H1 (cell line): ENCODE measurements at regions not wholly inside any gene's neighbourhood (a gene's known extent, or its start where the extent isn't known, plus 50 kb on each side); places are given as distances from the start of the nearest gene placed in this dataset.

Experiments used
- TF ChIP-seq, protein P1 (sequence below): fragments of 300-600 bp; sonication (generic); IDR thresholded peaks from 2 replicates; pipeline ENCODE4 v1.7.1; 2012; ENCODE audit warnings: low read length, moderate library complexity, mild to moderate bottlenecking, inconsistent platforms; ENCODE audit not compliant: insufficient replicate concordance

DNA sequence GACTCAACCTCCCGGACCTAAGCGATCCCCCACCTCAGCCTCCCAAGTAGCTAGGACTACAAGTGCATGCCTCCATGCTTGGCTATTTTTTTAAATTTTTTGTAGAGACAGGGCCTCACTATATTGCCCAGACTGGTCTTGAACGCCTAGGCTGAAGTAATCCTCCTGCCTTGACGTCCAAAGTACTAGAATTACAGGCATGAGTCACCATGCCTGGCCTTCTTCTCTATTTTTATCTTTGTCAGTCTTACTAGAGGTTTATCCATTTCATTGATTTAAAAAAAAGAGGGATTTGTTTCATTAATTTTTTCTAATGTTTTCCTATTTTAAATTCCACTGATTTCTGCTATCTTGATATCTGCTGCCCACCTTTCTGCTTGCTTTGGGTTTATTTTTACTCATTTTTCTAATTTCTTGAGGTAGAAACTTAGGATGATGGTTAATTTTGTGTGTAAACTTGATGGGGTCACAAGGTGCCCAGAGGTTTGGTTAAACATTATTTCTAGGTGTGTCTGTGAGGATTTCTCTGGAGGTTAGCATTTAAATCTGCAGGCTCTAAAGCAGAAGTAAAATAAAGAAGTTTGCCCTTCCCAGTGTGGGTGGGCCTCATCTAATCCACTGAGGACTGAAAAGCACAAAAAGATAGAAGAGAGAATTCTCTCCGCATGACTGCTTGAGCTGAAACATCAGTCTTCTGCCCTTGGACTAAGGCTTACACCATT is 116.2 kb upstream of the DCLK2 start (continued):
- TF ChIP-seq, protein P1, sequence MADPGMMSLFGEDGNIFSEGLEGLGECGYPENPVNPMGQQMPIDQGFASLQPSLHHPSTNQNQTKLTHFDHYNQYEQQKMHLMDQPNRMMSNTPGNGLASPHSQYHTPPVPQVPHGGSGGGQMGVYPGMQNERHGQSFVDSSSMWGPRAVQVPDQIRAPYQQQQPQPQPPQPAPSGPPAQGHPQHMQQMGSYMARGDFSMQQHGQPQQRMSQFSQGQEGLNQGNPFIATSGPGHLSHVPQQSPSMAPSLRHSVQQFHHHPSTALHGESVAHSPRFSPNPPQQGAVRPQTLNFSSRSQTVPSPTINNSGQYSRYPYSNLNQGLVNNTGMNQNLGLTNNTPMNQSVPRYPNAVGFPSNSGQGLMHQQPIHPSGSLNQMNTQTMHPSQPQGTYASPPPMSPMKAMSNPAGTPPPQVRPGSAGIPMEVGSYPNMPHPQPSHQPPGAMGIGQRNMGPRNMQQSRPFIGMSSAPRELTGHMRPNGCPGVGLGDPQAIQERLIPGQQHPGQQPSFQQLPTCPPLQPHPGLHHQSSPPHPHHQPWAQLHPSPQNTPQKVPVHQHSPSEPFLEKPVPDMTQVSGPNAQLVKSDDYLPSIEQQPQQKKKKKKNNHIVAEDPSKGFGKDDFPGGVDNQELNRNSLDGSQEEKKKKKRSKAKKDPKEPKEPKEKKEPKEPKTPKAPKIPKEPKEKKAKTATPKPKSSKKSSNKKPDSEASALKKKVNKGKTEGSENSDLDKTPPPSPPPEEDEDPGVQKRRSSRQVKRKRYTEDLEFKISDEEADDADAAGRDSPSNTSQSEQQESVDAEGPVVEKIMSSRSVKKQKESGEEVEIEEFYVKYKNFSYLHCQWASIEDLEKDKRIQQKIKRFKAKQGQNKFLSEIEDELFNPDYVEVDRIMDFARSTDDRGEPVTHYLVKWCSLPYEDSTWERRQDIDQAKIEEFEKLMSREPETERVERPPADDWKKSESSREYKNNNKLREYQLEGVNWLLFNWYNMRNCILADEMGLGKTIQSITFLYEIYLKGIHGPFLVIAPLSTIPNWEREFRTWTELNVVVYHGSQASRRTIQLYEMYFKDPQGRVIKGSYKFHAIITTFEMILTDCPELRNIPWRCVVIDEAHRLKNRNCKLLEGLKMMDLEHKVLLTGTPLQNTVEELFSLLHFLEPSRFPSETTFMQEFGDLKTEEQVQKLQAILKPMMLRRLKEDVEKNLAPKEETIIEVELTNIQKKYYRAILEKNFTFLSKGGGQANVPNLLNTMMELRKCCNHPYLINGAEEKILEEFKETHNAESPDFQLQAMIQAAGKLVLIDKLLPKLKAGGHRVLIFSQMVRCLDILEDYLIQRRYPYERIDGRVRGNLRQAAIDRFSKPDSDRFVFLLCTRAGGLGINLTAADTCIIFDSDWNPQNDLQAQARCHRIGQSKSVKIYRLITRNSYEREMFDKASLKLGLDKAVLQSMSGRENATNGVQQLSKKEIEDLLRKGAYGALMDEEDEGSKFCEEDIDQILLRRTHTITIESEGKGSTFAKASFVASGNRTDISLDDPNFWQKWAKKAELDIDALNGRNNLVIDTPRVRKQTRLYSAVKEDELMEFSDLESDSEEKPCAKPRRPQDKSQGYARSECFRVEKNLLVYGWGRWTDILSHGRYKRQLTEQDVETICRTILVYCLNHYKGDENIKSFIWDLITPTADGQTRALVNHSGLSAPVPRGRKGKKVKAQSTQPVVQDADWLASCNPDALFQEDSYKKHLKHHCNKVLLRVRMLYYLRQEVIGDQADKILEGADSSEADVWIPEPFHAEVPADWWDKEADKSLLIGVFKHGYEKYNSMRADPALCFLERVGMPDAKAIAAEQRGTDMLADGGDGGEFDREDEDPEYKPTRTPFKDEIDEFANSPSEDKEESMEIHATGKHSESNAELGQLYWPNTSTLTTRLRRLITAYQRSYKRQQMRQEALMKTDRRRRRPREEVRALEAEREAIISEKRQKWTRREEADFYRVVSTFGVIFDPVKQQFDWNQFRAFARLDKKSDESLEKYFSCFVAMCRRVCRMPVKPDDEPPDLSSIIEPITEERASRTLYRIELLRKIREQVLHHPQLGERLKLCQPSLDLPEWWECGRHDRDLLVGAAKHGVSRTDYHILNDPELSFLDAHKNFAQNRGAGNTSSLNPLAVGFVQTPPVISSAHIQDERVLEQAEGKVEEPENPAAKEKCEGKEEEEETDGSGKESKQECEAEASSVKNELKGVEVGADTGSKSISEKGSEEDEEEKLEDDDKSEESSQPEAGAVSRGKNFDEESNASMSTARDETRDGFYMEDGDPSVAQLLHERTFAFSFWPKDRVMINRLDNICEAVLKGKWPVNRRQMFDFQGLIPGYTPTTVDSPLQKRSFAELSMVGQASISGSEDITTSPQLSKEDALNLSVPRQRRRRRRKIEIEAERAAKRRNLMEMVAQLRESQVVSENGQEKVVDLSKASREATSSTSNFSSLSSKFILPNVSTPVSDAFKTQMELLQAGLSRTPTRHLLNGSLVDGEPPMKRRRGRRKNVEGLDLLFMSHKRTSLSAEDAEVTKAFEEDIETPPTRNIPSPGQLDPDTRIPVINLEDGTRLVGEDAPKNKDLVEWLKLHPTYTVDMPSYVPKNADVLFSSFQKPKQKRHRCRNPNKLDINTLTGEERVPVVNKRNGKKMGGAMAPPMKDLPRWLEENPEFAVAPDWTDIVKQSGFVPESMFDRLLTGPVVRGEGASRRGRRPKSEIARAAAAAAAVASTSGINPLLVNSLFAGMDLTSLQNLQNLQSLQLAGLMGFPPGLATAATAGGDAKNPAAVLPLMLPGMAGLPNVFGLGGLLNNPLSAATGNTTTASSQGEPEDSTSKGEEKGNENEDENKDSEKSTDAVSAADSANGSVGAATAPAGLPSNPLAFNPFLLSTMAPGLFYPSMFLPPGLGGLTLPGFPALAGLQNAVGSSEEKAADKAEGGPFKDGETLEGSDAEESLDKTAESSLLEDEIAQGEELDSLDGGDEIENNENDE, result no peak
- TF ChIP-seq, all 59 proteins: peak for 0
